Activated CD4-positive, alpha-beta T cell treated with anti-CD3 and anti-CD28 coated beads, Interleukin-2, amount 10 ng/mL, durations not matched to agents 7 days and 5 days (primary cell): ENCODE measurements at regions not wholly inside any gene's neighbourhood (a gene's known extent, or its start where the extent isn't known, plus 50 kb on each side); places are given as distances from the start of the nearest gene placed in this dataset.

Source experiments
- CTCF ChIA-PET: fragments of 350-600 bp; sonication (Branson Sonifier 250); formaldehyde crosslinking; loops from one replicate; lab custom pipeline; 2021; ENCODE audit warnings: antibody characterized with exemption; lab: Charles Lee
- POLR2A ChIA-PET: fragments of 350-600 bp; sonication (Branson Sonifier 250); formaldehyde crosslinking; loops from one replicate; lab custom pipeline; 2021; ENCODE audit warnings: antibody characterized with exemption; lab: Charles Lee
- DNase-seq: peaks from one replicate; pipeline ENCODE4 v3.0.0-alpha.2; 2020
- H3K27ac Mint-ChIP-seq: one replicate; pipeline ENCODE4 v1.8.0; 2021; ENCODE audit warnings: mild to moderate bottlenecking, moderate library complexity, mixed read lengths
- H3K27me3 Mint-ChIP-seq: one replicate; pipeline ENCODE4 v1.8.0; 2021; ENCODE audit warnings: mixed read lengths
- H3K36me3 Mint-ChIP-seq: one replicate; pipeline ENCODE4 v1.8.0; 2021; ENCODE audit warnings: low read depth, mixed read lengths
- H3K4me1 Mint-ChIP-seq: one replicate; pipeline ENCODE4 v1.8.0; 2021; ENCODE audit warnings: mixed read lengths
- H3K4me3 Mint-ChIP-seq: one replicate; pipeline ENCODE4 v1.8.0; 2021; ENCODE audit warnings: mild to moderate bottlenecking, moderate library complexity, mixed read lengths
- H3K9me3 Mint-ChIP-seq: one replicate; pipeline ENCODE4 v1.8.0; 2021; ENCODE audit warnings: mixed read lengths

- Mint-ChIP-seq H3K27me3 (no peaks in the 10 kb centered on the region), H3K27ac (no peak overlapping the region), H3K9me3 (no peaks in the 10 kb centered on the region), H3K4me1 (no peaks in the 10 kb centered on the region), H3K4me3 (no peak overlapping the region), H3K36me3 (no peaks in the 10 kb centered on the region)
- no peak for DNase-seq
- POLR2A ChIA-PET: no interaction called here
- CTCF ChIA-PET: no interaction called here
Measured at GRCh38 chr17:15076991-15077663, 188.0 kb downstream of the PMP22 start.

GRCh38 chr17:15051933-15052332 lies 213.2 kb downstream of the PMP22 start:
- POLR2A ChIA-PET: no interaction called here
- H3K27ac Mint-ChIP-seq: no peak overlapping the region
- no peaks in the 10 kb centered on the region for H3K27me3 Mint-ChIP-seq
- no peaks in the 10 kb centered on the region for H3K9me3 Mint-ChIP-seq
- no peaks in the 10 kb centered on the region for H3K4me1 Mint-ChIP-seq
- CTCF ChIA-PET: no interaction called here
- no peaks in the 10 kb centered on the region for H3K36me3 Mint-ChIP-seq
- no peak overlapping the region for H3K4me3 Mint-ChIP-seq
- DNase-seq: no peak

- POLR2A ChIA-PET: no interaction called here
- no peak overlapping the region for H3K4me3 Mint-ChIP-seq
- no peak overlapping the region for H3K27ac Mint-ChIP-seq
- H3K4me1 Mint-ChIP-seq: no peaks in the 10 kb centered on the region
- no peaks in the 10 kb centered on the region for H3K36me3 Mint-ChIP-seq
- H3K9me3 Mint-ChIP-seq: no peaks in the 10 kb centered on the region
- CTCF ChIA-PET: no interaction called here
- DNase-seq: no peak
- no peaks in the 10 kb centered on the region for H3K27me3 Mint-ChIP-seq
Measured at GRCh38 chr17:15049795-15050160, 215.3 kb downstream of the PMP22 start.

GRCh38 chr17:15048933-15049794 lies 216.0 kb downstream of the PMP22 start:
- no peak for DNase-seq
- Mint-ChIP-seq H3K27ac (no peak overlapping the region), H3K4me1 (no peaks in the 10 kb centered on the region), H3K9me3 (no peaks in the 10 kb centered on the region), H3K27me3 (no peaks in the 10 kb centered on the region), H3K4me3 (no peak overlapping the region), H3K36me3 (no peaks in the 10 kb centered on the region)
- POLR2A ChIA-PET: no interaction called here
- CTCF ChIA-PET: no interaction called here

DNA sequence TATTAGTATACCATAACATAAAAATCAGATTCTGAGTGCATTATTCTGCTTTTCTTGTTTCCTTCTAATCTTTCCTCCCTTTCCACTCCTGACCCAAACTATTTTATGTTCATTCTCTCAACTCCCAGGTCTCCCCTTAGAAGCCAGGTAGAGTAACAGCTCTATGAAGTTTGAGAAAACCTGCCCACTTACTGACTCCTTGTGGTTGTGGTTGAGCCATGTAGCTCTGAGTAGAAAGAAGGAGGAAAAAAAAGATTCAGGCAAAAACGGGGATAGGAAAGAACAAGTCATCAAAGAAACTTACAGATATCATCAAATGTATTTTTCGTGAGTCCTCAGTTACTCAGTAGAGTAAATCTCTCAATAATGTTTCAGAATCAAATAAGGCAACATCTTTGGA lies 216.7 kb downstream of the PMP22 start:
- ChIA-PET POLR2A (no interaction called here), CTCF (no interaction called here)
- H3K36me3 Mint-ChIP-seq: no peaks in the 10 kb centered on the region
- H3K27me3 Mint-ChIP-seq: no peaks in the 10 kb centered on the region
- no peak overlapping the region for H3K4me3 Mint-ChIP-seq
- H3K27ac Mint-ChIP-seq: no peak overlapping the region
- DNase-seq: no peak
- H3K9me3 Mint-ChIP-seq: no peaks in the 10 kb centered on the region
- no peaks in the 10 kb centered on the region for H3K4me1 Mint-ChIP-seq

DNA sequence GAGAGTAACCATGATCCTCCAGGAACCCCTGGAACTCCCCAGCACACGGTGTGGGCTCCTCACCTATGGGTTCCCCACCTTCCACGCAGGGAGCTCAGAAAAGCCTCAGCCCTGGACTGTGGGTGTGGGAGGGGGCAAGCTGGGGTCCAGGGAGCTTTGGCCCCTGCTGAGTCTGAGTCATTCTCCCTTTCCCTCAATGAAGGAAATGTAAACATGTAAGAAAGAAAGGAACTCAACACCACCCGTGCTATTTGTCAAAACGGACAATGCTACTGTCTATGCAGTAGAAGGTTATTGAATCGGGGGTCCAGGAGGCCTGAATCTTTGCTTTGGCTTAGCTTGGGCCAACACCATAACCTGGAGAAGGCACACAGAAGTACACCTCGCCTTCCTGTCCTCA lies 222.8 kb downstream of the PMP22 start:
- H3K36me3 Mint-ChIP-seq: no peaks in the 10 kb centered on the region
- POLR2A ChIA-PET: no interaction called here
- H3K27ac Mint-ChIP-seq: no peak overlapping the region
- H3K4me3 Mint-ChIP-seq: no peak overlapping the region
- H3K4me1 Mint-ChIP-seq: no peaks in the 10 kb centered on the region
- H3K27me3 Mint-ChIP-seq: no peaks in the 10 kb centered on the region
- DNase-seq: no peak
- CTCF ChIA-PET: no interaction called here
- H3K9me3 Mint-ChIP-seq: no peaks in the 10 kb centered on the region

DNA sequence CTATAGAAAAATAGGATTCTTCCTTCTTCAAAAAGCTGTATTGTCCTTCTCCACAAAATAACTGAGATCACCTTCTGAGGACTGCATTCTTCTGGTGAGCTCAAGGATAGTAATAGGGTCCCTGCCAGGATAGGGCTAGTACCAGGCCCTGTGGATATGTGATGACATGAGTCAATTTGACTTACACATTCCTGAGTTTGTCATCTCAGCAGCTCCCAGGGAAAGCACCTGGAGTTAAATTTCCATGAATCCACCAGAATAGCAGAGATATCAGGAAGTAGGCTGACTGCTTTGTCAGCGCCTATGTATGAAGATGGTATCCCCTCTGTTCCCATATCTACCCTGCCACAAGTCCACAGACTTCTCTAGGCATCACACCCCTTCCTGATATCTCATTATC lies 225.8 kb downstream of the PMP22 start:
- Mint-ChIP-seq H3K4me1 (no peaks in the 10 kb centered on the region), H3K36me3 (no peaks in the 10 kb centered on the region), H3K27ac (no peak overlapping the region), H3K9me3 (no peaks in the 10 kb centered on the region), H3K27me3 (no peaks in the 10 kb centered on the region), H3K4me3 (no peak overlapping the region)
- no peak for DNase-seq
- ChIA-PET CTCF (no interaction called here), POLR2A (no interaction called here)

DNA sequence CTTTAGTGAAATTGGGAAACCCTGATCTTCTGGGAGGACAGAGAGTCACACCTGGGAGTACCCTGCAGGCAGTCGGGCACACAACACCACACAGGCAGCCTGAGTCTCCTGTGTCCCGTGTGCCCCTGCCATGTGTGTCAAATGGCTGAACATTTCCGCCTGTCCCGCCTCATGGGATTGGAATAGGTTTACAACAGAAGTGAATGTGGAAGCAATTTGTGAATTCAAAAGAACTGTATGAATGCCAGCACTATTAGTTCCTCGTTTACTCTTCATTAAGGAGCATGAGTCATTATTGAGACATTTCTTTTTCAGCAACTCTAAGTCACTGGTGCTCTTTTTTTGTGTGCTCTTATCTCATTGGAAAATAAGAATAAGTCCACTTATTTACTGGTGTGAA lies 226.5 kb downstream of the PMP22 start:
- ChIA-PET CTCF (no interaction called here), POLR2A (no interaction called here)
- no peak for DNase-seq
- Mint-ChIP-seq H3K36me3 (no peaks in the 10 kb centered on the region), H3K4me3 (no peak overlapping the region), H3K4me1 (no peaks in the 10 kb centered on the region), H3K9me3 (no peaks in the 10 kb centered on the region), H3K27ac (no peak overlapping the region), H3K27me3 (no peaks in the 10 kb centered on the region)

GRCh38 chr17:15036238-15036637 lies 228.9 kb downstream of the PMP22 start:
- Mint-ChIP-seq H3K9me3 (no peaks in the 10 kb centered on the region), H3K36me3 (no peaks in the 10 kb centered on the region), H3K4me3 (no peak overlapping the region), H3K27me3 (no peaks in the 10 kb centered on the region), H3K27ac (no peak overlapping the region), H3K4me1 (no peaks in the 10 kb centered on the region)
- ChIA-PET POLR2A (no interaction called here), CTCF (no interaction called here)
- DNase-seq: no peak

DNA sequence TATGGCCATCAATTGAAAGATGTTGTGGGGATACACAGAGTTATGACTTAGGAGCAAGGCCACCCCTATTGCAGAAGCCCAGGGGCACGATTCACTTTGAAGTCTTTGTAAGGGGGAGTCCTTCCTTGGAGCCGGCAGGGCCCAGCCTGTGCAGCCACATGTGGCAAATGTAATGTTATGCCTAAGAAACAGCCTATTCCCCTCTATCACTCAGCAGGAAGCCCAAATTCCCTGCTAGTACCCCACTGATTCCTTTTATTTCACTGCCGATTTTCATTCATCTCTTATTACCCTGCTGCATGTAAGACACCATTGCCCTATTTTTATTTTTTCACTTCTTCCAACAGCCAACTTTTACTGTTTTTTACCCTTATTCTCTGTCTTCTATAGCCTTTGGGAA lies 233.2 kb downstream of the PMP22 start:
- ChIA-PET CTCF (no interaction called here), POLR2A (no interaction called here)
- Mint-ChIP-seq H3K27me3 (no peaks in the 10 kb centered on the region), H3K9me3 (no peaks in the 10 kb centered on the region), H3K4me3 (no peak overlapping the region), H3K4me1 (no peaks in the 10 kb centered on the region), H3K36me3 (no peaks in the 10 kb centered on the region), H3K27ac (no peak overlapping the region)
- no peak for DNase-seq

DNA sequence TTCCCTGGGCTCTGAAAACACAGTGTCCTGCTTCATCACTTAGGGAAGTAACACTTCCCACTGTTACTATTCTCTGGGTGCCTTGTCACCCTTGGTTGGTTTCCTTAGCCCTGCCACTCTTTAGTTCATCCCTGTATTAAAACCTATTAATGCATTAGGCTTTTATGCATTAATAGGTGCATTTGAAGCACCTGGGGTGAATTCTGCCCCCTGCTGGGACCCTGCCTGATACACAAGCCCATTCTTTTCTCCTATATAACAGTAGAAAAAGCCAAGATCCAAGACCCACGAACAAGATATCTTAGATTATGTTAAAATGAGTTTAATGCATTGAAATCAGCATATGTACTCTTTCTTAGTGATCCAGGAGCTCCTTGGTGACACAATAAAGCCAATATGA lies 235.7 kb downstream of the PMP22 start:
- no peaks in the 10 kb centered on the region for H3K36me3 Mint-ChIP-seq
- H3K27ac Mint-ChIP-seq: no peak overlapping the region
- DNase-seq: no peak
- no peaks in the 10 kb centered on the region for H3K9me3 Mint-ChIP-seq
- no peaks in the 10 kb centered on the region for H3K27me3 Mint-ChIP-seq
- POLR2A ChIA-PET: no interaction called here
- H3K4me3 Mint-ChIP-seq: no peak overlapping the region
- no peaks in the 10 kb centered on the region for H3K4me1 Mint-ChIP-seq
- CTCF ChIA-PET: no interaction called here

DNA sequence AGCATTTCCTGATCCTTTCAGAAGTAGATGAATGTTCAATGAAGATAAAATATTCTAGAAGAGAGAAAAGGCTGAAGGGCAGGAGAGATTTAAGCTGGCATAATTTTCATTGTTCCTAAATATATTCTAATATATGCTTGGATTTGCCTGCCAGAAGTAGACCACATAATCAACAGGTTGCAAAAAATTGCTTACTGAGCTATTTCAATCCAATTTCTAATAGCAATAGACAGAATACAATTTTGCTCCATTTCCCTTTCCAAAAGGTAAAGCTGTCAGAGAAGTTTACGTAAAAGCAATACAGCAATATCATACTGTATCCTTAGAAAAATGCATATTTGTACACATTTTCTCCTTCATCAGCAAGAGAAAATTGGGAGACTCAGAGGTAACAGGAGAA lies 237.3 kb downstream of the PMP22 start:
- Mint-ChIP-seq H3K27ac (no peak overlapping the region), H3K9me3 (no peaks in the 10 kb centered on the region), H3K4me1 (no peaks in the 10 kb centered on the region), H3K36me3 (no peaks in the 10 kb centered on the region), H3K27me3 (no peaks in the 10 kb centered on the region), H3K4me3 (no peak overlapping the region)
- no peak for DNase-seq
- CTCF ChIA-PET: interaction anchor here (0.6 kb wide), 1 partner anchor 238 kb away, joined by 3 read pairs; no protein-coding TSS in a partner anchor
- POLR2A ChIA-PET: no interaction called here

GRCh38 chr17:15026088-15026487 lies 239.0 kb downstream of the PMP22 start:
- Mint-ChIP-seq H3K36me3 (no peaks in the 10 kb centered on the region), H3K4me3 (no peak overlapping the region), H3K9me3 (no peaks in the 10 kb centered on the region), H3K4me1 (no peaks in the 10 kb centered on the region), H3K27ac (no peak overlapping the region), H3K27me3 (no peaks in the 10 kb centered on the region)
- DNase-seq: no peak
- CTCF ChIA-PET: no interaction called here
- POLR2A ChIA-PET: no interaction called here
